ENCODE measurements at regions not wholly inside any gene's neighbourhood (a gene's known extent, or its start where the extent isn't known, plus 50 kb on each side); places are given as distances from the start of the nearest gene placed in this dataset.

DNA sequence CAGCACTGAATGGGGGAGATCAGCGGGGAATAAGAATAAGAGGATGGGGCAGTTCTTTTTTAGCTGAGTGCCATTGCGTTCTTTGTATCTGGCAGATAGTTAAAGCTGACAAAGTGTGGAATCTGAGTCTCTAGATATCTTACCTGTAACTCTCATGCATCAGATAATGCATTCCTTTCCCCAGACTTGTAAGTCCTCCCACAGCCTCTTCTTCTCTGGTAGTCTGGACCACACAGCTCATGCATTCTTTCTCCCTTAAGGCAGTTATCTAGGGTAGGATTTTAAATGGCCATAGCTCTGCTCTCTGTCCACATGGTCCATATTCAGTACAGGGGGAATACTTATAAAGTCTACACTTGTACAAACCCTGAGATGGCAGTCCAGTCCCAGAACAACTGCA, 54.0 kb upstream of the FGF10 start:
- no peak overlapping the region for H3K4me3 ChIP-seq (ENCODE audit: low read depth, low read length)
- TF ChIP-seq CTCF (IDR thresholded peaks at IDR 0.05; ENCODE audit: borderline replicate concordance, insufficient read depth, low read depth, low read length): no peak

DNA sequence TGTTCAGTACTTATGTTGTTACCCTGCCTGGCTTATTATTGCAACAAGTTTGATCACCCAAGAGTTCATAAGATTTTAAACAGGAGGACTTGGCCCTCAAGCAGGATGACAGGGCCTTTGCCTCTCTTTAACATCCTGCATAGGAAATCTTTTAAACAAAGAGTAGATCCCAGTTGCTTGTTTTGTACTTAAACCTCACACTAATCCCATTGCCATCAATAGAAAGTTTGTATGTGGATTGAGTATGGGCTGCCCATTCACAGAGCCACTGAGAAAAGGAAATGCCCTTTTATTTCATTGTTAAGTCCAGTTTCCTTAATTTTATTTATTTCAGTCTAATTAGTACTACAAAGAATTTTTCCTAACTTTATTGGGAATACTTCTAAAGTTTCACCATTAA, 52.2 kb upstream of the FGF10 start:
- no peak for TF ChIP-seq CTCF (IDR thresholded peaks at IDR 0.05; ENCODE audit: borderline replicate concordance, insufficient read depth, low read depth, low read length)
- no peak overlapping the region for H3K4me3 ChIP-seq (ENCODE audit: low read depth, low read length)

- TF ChIP-seq CTCF (IDR thresholded peaks at IDR 0.05; ENCODE audit: borderline replicate concordance, insufficient read depth, low read depth, low read length): no peak
- no peak overlapping the region for H3K4me3 ChIP-seq (ENCODE audit: low read depth, low read length)
Measured at GRCh38 chr5:44440186-44440585, 51.0 kb upstream of the FGF10 start.

Data from GM12875 (cell line).